ENCODE measurements at regions not wholly inside any gene's neighbourhood (a gene's known extent, or its start where the extent isn't known, plus 50 kb on each side); places are given as distances from the start of the nearest gene placed in this dataset.

DNA sequence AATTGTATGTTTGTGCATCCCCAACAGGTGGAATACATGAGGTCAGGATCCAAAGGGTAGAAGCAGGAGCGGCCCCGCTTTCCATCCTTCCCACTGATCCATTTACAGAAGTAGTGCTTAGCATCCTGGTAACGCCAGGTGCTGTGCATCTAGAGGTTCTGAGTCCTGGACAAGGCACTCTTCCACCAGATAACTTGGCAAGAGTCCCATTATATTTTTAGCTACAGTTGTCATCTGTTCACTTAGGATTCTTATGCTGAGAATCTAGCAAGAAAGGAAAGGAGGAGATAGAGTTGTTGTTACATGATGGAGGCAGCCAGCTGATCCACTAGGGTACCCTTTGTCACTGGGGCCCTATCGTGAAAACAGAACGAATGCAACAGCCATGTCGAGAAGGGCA is 389.5 kb upstream of the ZNF507 start:
- H3K4me3 Mint-ChIP-seq = no peak overlapping the region
- no peak overlapping the region for H3K27ac Mint-ChIP-seq
- H3K36me3 Mint-ChIP-seq (ENCODE audit: low read depth) = no peaks in the 10 kb centered on the region
- no peaks in the 10 kb centered on the region for H3K27me3 Mint-ChIP-seq
- peaks cover 1% of the 10 kb centered on the region for H3K9me3 Mint-ChIP-seq
- H3K4me1 Mint-ChIP-seq (ENCODE audit: low read depth) = no peaks in the 10 kb centered on the region
- DNase-seq = no peak

DNA sequence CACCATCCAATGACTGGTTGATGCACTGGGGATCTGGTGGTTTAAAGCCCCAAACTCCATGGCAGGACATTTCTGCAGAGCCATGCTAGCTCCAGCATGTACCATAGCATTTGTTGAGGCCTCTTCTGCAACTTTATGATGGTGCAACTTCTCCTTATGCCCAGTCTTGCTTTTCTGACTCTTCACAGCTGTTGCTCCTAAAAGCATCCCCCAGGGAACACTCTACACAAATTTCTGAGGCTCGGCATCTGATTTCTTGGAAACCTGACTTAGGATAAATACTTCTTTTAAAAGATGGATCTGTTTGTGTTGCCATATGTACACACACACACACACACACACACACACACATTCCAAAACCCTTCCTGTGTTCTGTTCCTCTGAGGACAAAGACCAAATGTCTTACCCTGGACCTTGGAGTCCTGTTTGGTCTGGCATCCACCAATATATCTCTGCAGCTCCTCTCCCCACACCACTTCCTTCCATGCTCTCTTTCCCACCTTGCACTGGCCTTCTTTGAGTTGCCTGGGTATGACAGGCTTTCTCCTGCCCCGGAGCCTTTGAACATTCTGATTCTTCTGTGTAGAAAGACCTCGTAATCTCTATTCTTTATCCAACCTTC is 388.5 kb upstream of the ZNF507 start:
- Mint-ChIP-seq H3K4me3 (no peak overlapping the region), H3K27ac (no peak overlapping the region), H3K27me3 (no peaks in the 10 kb centered on the region), H3K4me1 (ENCODE audit: low read depth) (no peaks in the 10 kb centered on the region), H3K9me3 (peaks cover 1% of the 10 kb centered on the region), H3K36me3 (ENCODE audit: low read depth) (no peaks in the 10 kb centered on the region)
- no peak for DNase-seq

DNA sequence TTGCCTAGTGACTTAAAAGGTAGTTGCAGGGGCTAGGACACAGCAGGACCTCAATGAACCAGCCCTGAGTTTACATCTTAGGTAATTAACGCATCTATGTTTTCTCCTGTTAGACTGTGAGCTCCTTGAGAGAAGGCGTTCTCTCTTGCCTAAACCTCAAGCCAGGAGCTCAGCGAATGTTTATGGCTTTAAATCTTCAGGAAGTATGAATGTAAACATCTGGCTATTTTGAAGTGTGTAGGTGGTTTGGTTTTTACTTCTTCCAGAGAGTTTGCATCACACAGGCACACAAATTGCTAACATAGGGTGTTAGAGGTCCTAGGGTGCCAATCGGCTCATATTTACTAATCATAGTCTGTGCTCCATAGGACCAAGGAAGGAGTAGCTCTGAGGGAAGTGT is 387.7 kb upstream of the ZNF507 start:
- Mint-ChIP-seq H3K9me3 (peaks cover 1% of the 10 kb centered on the region), H3K4me1 (ENCODE audit: low read depth) (no peaks in the 10 kb centered on the region), H3K4me3 (no peak overlapping the region)

DNA sequence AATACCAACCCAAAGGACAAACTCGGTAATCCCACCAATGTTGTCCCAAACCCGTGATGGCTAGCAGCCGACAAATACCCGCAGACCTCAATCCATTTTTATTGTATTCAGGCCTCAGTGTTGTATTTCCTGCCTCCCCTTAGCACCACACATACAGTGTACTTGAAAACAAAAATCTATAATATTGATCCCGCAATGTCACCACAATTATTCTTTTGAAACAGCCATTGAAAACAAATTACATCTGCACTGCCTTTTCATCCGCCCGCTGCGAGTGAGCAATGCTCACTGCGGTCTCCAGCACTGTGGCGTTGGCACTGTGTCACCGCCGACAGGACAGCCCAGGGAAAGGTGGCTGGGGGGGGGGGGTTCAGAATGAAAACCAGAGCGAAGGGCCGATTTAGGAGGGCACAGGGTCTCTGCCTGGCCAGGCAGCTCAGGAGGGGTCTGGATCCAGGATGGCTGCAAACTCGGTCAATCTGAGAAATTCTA is 385.8 kb upstream of the ZNF507 start:
- Mint-ChIP-seq H3K9me3 (no peaks in the 10 kb centered on the region), H3K36me3 (ENCODE audit: low read depth) (no peaks in the 10 kb centered on the region), H3K27me3 (no peaks in the 10 kb centered on the region), H3K4me3 (no peak overlapping the region), H3K4me1 (ENCODE audit: low read depth) (no peaks in the 10 kb centered on the region), H3K27ac (no peak overlapping the region)
- DNase-seq = no peak

More for the DNA sequence above, 387.7 kb upstream of the ZNF507 start:
- no peaks in the 10 kb centered on the region for H3K36me3 Mint-ChIP-seq (ENCODE audit: low read depth)
- no peak for DNase-seq
- H3K27me3 Mint-ChIP-seq = no peaks in the 10 kb centered on the region
- H3K27ac Mint-ChIP-seq = no peak overlapping the region

DNA sequence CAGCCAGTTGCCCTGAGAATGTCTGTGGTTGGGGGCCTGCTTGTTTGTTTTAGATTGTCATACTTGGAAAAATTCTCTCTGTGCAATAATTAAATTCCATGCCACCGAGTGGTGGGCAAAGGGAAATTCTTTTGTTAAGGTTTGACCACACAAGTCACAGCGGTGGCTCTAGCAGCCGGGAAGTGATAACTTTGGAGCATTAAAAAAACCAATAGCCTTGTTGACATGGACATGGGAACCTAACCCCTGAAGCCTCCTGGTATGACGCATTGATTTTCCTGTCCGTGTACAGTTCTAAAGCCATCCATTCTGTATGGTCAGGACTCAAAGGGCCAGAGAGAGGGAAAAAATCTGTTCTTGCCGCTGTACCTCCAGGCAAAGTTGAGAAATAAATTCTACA is 384.9 kb upstream of the ZNF507 start:
- Mint-ChIP-seq H3K27me3 (no peaks in the 10 kb centered on the region), H3K36me3 (ENCODE audit: low read depth) (no peaks in the 10 kb centered on the region)

DNA sequence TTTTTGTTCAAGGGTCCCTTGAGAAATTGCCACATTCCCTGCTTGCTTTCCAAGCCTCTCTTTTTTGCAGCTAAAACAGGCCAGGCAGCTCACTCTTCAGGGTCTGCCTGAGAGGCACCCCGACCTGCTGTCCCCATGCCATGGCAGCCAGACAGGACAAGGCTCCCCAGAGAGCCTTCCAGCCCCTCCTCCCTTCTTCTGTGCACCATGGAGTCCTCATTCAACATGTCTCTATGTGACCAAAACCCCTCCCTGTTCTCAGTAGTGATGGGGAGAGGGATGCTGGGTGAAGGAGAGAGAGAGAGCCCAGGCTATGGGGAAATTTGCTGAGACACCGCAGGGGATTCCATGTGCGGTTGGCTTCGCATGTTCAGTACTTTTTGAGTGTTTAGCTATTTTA is 384.2 kb upstream of the ZNF507 start:
- H3K36me3 Mint-ChIP-seq (ENCODE audit: low read depth) = no peaks in the 10 kb centered on the region

More for the DNA sequence above, 384.9 kb upstream of the ZNF507 start:
- H3K27ac Mint-ChIP-seq = no peak overlapping the region
- no peak overlapping the region for H3K4me3 Mint-ChIP-seq
- no peaks in the 10 kb centered on the region for H3K4me1 Mint-ChIP-seq (ENCODE audit: low read depth)
- H3K9me3 Mint-ChIP-seq = no peaks in the 10 kb centered on the region
- DNase-seq = no peak

DNA sequence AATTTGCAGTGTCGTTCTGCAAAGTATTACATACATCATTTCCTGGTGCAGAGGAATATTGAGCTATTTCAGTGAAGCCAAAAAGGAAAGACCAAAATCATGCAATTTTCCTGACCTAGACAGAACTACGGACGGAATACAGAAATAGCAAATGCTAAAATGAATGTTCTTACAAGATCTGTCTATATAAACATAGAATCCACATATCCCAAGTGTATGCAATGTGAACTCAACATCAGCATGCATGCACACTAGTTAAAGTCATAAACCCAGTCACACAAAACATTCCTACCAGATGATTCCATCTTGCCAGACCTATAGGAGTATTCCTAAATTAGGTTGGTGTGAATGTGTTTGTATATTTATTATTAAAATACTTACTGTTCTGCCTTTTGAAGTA is 383.7 kb upstream of the ZNF507 start:
- Mint-ChIP-seq H3K27me3 (no peaks in the 10 kb centered on the region), H3K27ac (no peak overlapping the region), H3K36me3 (ENCODE audit: low read depth) (no peaks in the 10 kb centered on the region), H3K4me1 (ENCODE audit: low read depth) (no peaks in the 10 kb centered on the region), H3K9me3 (no peaks in the 10 kb centered on the region), H3K4me3 (no peak overlapping the region)
- DNase-seq = no peak

More for the DNA sequence above, 384.2 kb upstream of the ZNF507 start:
- DNase-seq = no peak
- no peak overlapping the region for H3K4me3 Mint-ChIP-seq
- H3K27me3 Mint-ChIP-seq = no peaks in the 10 kb centered on the region
- no peaks in the 10 kb centered on the region for H3K9me3 Mint-ChIP-seq
- no peaks in the 10 kb centered on the region for H3K4me1 Mint-ChIP-seq (ENCODE audit: low read depth)
- H3K27ac Mint-ChIP-seq = no peak overlapping the region

DNA sequence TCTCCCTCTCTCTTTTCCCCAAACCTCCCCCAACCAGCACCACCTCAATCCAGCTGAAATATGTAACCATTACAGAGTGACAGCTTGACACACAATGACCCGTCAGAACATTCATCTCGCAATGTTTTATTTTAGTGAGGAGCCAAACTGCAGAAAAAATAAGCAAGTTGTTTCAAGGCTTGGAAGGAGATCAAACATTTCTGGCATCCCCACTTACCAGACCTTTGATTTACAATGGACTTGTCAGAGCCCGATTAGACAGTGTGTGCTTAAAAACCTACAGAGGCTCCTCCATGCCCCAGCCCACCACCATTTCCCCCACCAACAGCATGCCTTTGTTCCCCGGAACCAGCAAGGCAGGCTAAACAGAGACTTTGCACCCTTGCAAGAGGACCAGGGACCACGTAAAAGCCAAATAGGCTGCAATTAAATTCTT is 382.8 kb upstream of the ZNF507 start:
- Mint-ChIP-seq H3K27ac (no peak overlapping the region), H3K27me3 (no peaks in the 10 kb centered on the region)
- no peak for DNase-seq

DNA sequence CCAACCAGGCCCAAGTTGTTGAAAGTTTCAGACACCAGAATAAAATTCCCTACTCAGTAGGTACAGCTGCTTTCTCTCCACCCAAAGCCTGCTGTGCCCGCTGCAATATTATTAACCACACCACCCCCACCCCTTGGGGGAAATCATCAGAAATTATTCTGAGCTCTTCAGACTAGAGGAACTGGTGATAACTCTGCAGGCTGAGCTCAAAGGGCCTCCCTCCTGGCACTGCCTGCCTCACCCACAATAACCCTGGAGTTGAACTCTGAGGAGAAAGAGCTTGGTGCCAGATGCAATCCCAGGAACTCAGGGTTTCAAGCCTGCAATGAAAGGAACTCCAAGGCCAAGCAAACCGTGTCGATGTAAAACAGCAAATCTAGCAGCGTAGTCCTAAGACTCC is 381.7 kb upstream of the ZNF507 start:
- no peaks in the 10 kb centered on the region for H3K36me3 Mint-ChIP-seq (ENCODE audit: low read depth)
- no peak overlapping the region for H3K27ac Mint-ChIP-seq
- H3K4me3 Mint-ChIP-seq = no peak overlapping the region
- no peaks in the 10 kb centered on the region for H3K9me3 Mint-ChIP-seq
- no peak for DNase-seq
- H3K4me1 Mint-ChIP-seq (ENCODE audit: low read depth) = no peaks in the 10 kb centered on the region
- no peaks in the 10 kb centered on the region for H3K27me3 Mint-ChIP-seq

More for the DNA sequence above, 382.8 kb upstream of the ZNF507 start:
- Mint-ChIP-seq H3K4me3 (no peak overlapping the region), H3K9me3 (no peaks in the 10 kb centered on the region), H3K36me3 (ENCODE audit: low read depth) (no peaks in the 10 kb centered on the region), H3K4me1 (ENCODE audit: low read depth) (no peaks in the 10 kb centered on the region)

DNA sequence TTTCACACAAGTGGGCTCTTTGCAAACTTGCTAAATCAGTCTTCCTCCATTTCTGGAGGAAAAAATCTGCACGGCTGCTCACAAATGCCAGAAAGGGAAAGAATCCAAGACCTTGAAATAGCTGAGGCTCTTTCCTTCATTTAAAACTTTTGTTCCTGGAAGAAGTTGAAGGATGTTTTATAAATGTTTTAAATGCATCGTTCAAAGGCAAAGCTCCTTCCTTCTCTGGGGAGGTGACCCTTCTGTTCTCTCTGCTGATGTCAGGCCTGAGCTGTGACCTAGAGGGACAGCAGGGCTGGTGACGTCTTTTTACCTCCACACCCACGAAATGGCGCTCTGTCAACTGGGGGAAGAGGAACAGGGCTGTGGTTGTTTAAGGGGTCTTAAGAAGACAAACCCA is 376.4 kb upstream of the ZNF507 start:
- H3K27ac Mint-ChIP-seq = no peak overlapping the region
- H3K9me3 Mint-ChIP-seq = no peaks in the 10 kb centered on the region
- H3K4me1 Mint-ChIP-seq (ENCODE audit: low read depth) = no peaks in the 10 kb centered on the region
- DNase-seq = no peak
- H3K4me3 Mint-ChIP-seq = no peak overlapping the region
- no peaks in the 10 kb centered on the region for H3K36me3 Mint-ChIP-seq (ENCODE audit: low read depth)
- H3K27me3 Mint-ChIP-seq = no peaks in the 10 kb centered on the region

DNA sequence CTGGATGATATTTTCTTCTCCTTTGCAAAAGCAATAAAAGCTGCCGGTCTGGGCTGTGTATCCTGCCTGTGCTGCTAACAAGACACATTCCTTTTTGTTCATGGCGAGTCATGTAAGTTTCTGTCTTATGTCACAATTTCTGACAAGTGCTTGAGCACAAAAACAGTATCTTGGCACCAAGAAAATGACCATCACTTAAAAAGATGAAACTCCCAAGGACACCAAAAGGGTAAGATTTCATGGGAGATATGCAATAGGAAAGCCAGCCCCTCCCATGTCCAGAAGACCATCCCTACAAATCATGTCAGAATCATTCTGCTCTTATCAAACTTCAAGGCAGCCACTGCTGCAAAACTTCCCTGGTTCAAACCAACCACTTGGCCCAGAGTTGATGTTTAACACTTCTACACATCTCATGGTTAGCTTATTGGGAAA is 375.4 kb upstream of the ZNF507 start:
- H3K36me3 Mint-ChIP-seq (ENCODE audit: low read depth) = no peaks in the 10 kb centered on the region
- H3K4me1 Mint-ChIP-seq (ENCODE audit: low read depth) = no peaks in the 10 kb centered on the region
- no peaks in the 10 kb centered on the region for H3K27me3 Mint-ChIP-seq
- DNase-seq = no peak
- no peaks in the 10 kb centered on the region for H3K9me3 Mint-ChIP-seq
- H3K4me3 Mint-ChIP-seq = no peak overlapping the region
- no peak overlapping the region for H3K27ac Mint-ChIP-seq

DNA sequence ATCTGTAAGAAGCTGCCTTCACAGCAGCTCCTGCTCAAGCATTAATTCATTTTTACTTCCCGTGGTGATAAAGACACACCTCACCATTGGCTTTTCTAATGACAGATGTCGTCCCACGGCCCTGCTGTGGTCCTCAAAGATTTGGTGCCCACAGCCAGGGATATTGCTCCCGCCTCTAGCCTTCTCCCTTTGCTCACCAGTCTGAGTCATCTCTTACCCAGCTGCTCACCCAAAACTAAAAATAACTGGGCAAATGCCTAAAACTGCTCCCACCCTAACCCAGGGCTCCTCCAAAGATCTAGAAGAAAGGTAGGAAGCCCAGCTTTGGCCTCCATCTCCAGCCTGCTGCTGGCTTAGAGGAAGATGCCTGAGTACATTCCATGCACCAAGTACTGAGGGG is 371.1 kb upstream of the ZNF507 start:
- no peaks in the 10 kb centered on the region for H3K4me1 Mint-ChIP-seq (ENCODE audit: low read depth)
- DNase-seq = no peak
- no peaks in the 10 kb centered on the region for H3K36me3 Mint-ChIP-seq (ENCODE audit: low read depth)
- no peak overlapping the region for H3K4me3 Mint-ChIP-seq
- no peaks in the 10 kb centered on the region for H3K27me3 Mint-ChIP-seq
- no peaks in the 10 kb centered on the region for H3K9me3 Mint-ChIP-seq
- H3K27ac Mint-ChIP-seq = no peak overlapping the region

DNA sequence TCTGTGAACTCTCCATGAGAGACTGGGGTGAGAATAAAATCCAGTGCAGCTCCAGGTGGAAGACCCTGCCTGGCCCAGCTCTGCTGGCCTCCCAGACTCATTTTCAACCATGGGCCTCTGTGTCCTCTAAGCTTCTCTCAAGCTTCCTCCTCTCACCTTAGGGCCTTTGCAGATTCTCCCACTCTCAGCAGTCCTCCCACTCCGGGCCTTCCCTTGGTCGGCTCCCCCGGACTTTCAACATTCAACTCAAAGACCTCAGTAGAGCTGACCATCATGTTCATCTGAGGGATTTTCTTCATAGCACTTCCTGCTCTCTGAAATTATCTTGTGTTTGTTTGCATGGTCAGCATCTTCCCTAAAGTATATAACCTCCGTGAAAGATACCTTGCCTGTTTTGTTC is 370.5 kb upstream of the ZNF507 start:
- Mint-ChIP-seq H3K9me3 (no peaks in the 10 kb centered on the region), H3K4me1 (ENCODE audit: low read depth) (no peaks in the 10 kb centered on the region), H3K27me3 (no peaks in the 10 kb centered on the region), H3K36me3 (ENCODE audit: low read depth) (no peaks in the 10 kb centered on the region), H3K27ac (no peak overlapping the region), H3K4me3 (no peak overlapping the region)
- DNase-seq = no peak

DNA sequence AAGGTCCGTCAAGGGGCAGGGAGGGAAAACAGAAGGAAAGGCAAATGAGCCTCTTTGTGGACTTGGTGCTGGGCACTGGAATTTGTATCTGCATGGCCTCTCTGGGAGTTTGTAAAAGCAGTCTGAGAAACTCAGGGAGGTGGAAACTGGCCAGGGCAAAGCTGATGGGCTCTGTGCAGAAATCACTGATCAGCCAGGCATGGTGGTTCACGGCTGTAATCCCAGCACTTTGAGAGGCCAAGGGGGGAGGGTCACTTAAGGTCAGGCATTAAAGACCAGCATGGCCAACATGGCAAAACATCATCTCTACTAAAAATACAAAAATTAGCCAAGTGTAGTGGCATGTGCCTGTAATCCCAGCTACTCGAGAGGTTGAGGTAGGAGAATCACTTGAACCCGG is 369.9 kb upstream of the ZNF507 start:
- no peak overlapping the region for H3K27ac Mint-ChIP-seq
- no peaks in the 10 kb centered on the region for H3K9me3 Mint-ChIP-seq
- H3K4me1 Mint-ChIP-seq (ENCODE audit: low read depth) = no peaks in the 10 kb centered on the region

DNA sequence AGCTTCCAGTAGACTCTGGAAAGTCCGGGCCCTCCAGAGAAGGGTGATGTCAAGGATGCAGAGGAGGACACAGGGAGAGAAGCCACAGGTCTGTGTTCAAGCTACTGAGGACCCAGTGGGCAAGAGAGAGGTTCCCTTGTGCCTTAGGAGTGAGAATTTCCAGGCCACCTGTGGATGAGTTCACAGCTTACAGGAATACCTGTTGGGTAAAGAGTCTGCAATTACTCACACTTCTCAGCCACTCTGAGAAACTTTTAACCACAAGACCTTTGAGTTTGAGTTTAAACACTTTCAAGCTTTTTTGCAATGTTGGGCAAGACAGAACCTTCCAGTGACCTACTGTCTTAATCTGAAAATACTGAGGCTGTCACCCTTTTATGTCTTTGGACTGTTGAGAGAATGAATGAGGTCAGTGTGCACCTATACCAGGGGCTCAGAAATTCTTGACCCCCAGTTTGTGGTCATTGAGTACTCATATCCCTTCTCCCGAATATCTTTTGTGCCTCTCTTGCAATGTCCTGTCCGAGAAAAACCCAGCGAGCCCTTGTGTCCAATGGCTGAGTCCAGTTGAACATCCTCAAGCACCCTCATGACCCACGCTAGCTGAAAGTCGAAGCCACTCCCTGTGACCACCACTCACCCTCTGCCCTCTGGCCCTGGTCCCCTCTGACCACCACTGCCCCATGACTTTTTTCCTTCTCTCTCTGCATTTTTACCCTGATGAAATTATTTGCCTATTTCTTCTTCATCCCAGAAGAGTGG is 368.5 kb upstream of the ZNF507 start:
- no peaks in the 10 kb centered on the region for H3K4me1 Mint-ChIP-seq (ENCODE audit: low read depth)
- H3K4me3 Mint-ChIP-seq = no peak overlapping the region
- no peaks in the 10 kb centered on the region for H3K27me3 Mint-ChIP-seq
- H3K36me3 Mint-ChIP-seq (ENCODE audit: low read depth) = no peaks in the 10 kb centered on the region
- no peak for DNase-seq
- no peak overlapping the region for H3K27ac Mint-ChIP-seq
- H3K9me3 Mint-ChIP-seq = no peaks in the 10 kb centered on the region

More for the DNA sequence above, 369.9 kb upstream of the ZNF507 start:
- Mint-ChIP-seq H3K4me3 (no peak overlapping the region), H3K36me3 (ENCODE audit: low read depth) (no peaks in the 10 kb centered on the region), H3K27me3 (no peaks in the 10 kb centered on the region)
- DNase-seq = no peak

All from activated T-cell treated with anti-CD3 and anti-CD28 coated beads, Interleukin-2, amount 50 U/mL, for 24 hours (primary cell).